T-helper 2 cell treated with Interferon-gamma antibody and Interleukin-4, amounts not matched to agents 5 μg/mL and 100 μg/mL, for 36 hours (primary cell): ENCODE measurements at regions not wholly inside any gene's neighbourhood (a gene's known extent, or its start where the extent isn't known, plus 50 kb on each side); places are given as distances from the start of the nearest gene placed in this dataset.
"Not testable (repeated sequence)": the region's sequence is repeated elsewhere in the genome, so short reads cannot be mapped to it uniquely, and the experiment has no call there.

ENCODE experiments used
- DNase-seq: peaks from one replicate; pipeline ENCODE4 v3.0.0; 2021; ENCODE audit warnings: low spot score
- H3K27ac Mint-ChIP-seq: one replicate; pipeline ENCODE4 v1.8.0; 2021; ENCODE audit warnings: mild to moderate bottlenecking, mixed read lengths
- H3K27me3 Mint-ChIP-seq: one replicate; pipeline ENCODE4 v1.8.0; 2021; ENCODE audit warnings: low read depth, mixed read lengths
- H3K36me3 Mint-ChIP-seq: one replicate; pipeline ENCODE4 v1.8.0; 2021; ENCODE audit warnings: low read depth, mixed read lengths
- H3K4me1 Mint-ChIP-seq: one replicate; pipeline ENCODE4 v1.8.0; 2021; ENCODE audit warnings: low read depth, mixed read lengths
- H3K4me3 Mint-ChIP-seq: one replicate; pipeline ENCODE4 v1.8.0; 2022; ENCODE audit warnings: mild to moderate bottlenecking, moderate library complexity, mixed read lengths
- H3K9me3 Mint-ChIP-seq: one replicate; pipeline ENCODE4 v1.8.0; 2021; ENCODE audit warnings: mixed read lengths

DNA sequence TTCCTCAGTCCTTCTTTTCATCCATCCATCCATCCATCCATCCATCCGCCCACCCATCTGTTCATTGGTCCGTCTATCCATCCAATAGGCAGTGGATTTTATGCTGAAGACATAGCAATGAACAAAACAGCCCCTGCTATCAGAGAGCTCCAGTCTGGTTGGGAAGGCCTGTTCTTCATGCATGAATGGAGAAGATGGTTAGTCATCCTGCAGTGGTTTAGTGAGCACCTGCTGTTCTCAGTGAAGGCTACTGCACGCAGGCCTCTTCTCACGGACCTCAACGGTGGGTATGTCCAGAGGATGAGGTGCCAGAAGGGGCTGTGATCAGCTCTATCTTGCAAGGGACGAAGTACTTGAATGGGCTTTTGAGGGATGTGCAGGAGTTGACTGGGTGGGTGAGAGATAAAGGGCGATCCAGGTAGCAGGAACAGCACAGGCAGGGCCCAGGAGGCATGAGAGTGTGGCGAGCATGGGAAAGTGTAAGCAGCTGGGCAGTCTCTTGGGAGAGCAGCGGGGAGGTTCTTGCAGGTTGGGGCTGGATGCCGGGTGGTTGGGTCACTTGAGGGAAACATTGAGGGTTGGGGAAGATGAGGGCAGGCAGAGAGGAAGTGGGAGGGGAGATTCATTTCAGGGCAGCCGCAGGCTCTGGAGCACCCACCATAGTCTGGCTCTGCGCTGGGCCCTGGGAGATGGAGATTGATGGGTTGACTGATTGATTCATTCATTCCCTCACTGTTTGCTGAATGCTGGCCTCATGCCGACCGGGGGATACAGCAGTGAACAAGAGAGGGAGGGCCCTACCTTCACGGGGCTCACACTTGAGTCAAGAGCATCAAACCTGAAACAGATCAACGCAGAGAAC lies 115.0 kb upstream of the CIBAR2 start:
- Mint-ChIP-seq H3K36me3 (no peaks in the 10 kb centered on the region), H3K4me1 (no peaks in the 10 kb centered on the region), H3K4me3 (no peak overlapping the region), H3K27ac (no peak overlapping the region), H3K9me3 (no peaks in the 10 kb centered on the region), H3K27me3 (no peaks in the 10 kb centered on the region)
- DNase-seq = no peak

GRCh38 chr16:85227946-85228862 lies 115.9 kb upstream of the CIBAR2 start:
- Mint-ChIP-seq H3K4me3 (no peak overlapping the region), H3K36me3 (no peaks in the 10 kb centered on the region), H3K27ac (no peak overlapping the region), H3K9me3 (no peaks in the 10 kb centered on the region), H3K4me1 (no peaks in the 10 kb centered on the region), H3K27me3 (peaks cover under 1% of the 10 kb centered on the region)
- DNase-seq = no peak

GRCh38 chr16:85228970-85229430 lies 116.7 kb upstream of the CIBAR2 start:
- Mint-ChIP-seq H3K27ac (no peak overlapping the region), H3K9me3 (no peaks in the 10 kb centered on the region), H3K36me3 (no peaks in the 10 kb centered on the region), H3K27me3 (peaks cover 5% of the 10 kb centered on the region), H3K4me1 (no peaks in the 10 kb centered on the region), H3K4me3 (no peak overlapping the region)
- no peak for DNase-seq

DNA sequence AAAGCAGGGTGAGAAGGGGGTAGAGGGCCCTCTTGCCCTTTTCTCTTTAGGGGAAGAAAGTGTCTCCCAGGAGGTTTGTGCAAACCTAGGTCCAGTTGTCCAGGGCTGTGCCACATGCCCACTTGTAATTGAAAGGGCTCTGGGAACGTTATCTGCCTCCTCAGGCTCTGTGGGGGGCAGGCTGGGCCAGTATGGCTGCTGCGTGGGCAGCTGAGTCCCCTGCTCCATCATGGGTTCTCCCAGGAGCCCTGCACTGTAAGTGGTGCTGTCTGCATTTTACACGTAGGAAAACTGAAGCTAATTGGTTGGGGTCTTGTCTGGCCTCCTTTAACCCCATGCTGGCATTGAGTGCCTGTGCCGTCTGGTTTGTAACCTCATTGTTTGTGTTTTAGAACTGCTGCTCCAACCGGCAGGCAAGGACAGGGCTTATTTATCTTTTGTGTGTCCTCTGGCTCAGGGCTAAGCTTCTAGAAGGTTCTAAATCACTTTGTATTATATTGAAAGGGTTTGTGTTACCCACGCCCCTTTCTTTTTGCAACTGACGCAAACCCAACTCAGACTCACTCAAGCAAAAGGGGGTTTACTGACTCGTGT lies 117.7 kb upstream of the CIBAR2 start:
- no peaks in the 10 kb centered on the region for H3K9me3 Mint-ChIP-seq
- H3K27me3 Mint-ChIP-seq = peaks cover 10% of the 10 kb centered on the region
- DNase-seq = no peak
- no peak overlapping the region for H3K27ac Mint-ChIP-seq
- H3K36me3 Mint-ChIP-seq = no peaks in the 10 kb centered on the region
- no peaks in the 10 kb centered on the region for H3K4me1 Mint-ChIP-seq
- H3K4me3 Mint-ChIP-seq = no peak overlapping the region

DNA sequence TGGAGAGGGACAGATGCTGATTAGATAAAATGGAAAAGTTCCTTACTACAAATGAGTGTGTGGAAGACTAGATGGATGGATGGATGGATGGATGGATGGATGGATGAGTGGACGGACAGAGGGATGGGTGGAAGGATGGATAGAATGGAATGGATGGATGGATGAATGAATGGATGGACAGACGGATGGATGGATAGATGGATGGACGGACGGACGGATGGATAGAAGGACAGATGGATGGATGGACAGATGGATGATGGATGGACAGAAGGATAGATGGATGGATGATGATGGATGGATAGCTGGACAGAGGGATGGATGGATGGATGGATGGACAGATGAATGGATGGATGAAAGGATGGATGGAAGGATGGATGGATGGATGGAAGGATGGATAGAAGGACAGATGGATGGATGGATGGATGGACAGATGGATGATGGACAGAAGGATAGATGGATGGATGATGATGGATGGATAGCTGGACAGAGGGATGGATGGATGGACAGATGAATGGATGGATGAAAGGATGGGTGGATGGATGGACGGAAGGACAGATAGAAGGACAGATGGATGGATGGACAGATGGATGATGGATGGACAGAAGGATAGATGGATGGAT lies 118.6 kb upstream of the CIBAR2 start:
- not testable (repeated sequence) for H3K4me3 Mint-ChIP-seq, H3K27me3 Mint-ChIP-seq, H3K36me3 Mint-ChIP-seq, H3K27ac Mint-ChIP-seq, DNase-seq, H3K4me1 Mint-ChIP-seq, H3K9me3 Mint-ChIP-seq

GRCh38 chr16:85231959-85232358 lies 119.7 kb upstream of the CIBAR2 start:
- peaks cover 17% of the 10 kb centered on the region for H3K27me3 Mint-ChIP-seq
- H3K9me3 Mint-ChIP-seq = no peaks in the 10 kb centered on the region
- DNase-seq = no peak
- H3K4me1 Mint-ChIP-seq = no peaks in the 10 kb centered on the region
- no peaks in the 10 kb centered on the region for H3K36me3 Mint-ChIP-seq
- no peak overlapping the region for H3K4me3 Mint-ChIP-seq
- H3K27ac Mint-ChIP-seq = no peak overlapping the region

GRCh38 chr16:85232369-85233142 lies 120.3 kb upstream of the CIBAR2 start:
- Mint-ChIP-seq H3K4me3 (no peak overlapping the region), H3K36me3 (no peaks in the 10 kb centered on the region), H3K27me3 (peaks cover 17% of the 10 kb centered on the region), H3K4me1 (no peaks in the 10 kb centered on the region), H3K27ac (no peak overlapping the region), H3K9me3 (no peaks in the 10 kb centered on the region)
- DNase-seq = no peak

DNA sequence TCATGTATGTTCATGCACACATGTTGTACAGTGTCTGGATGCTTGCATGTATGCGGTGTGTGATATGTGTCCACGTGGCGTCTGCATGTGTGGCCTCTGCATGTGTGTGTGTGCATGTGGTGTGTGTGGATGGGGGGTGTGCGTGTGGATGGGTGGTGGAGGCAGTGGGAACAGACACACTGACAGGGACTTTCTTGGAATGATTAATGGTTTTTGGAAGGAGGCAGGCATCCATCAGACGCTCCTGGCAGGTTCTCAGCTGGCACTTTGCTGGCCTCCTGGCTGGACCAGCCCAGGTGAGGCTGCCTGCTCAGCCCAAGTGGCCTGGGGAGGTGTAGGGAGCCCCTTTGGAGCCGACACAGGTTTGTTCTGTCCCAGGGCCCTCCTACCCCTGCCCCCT lies 121.2 kb upstream of the CIBAR2 start:
- no peaks in the 10 kb centered on the region for H3K36me3 Mint-ChIP-seq
- peaks cover 17% of the 10 kb centered on the region for H3K27me3 Mint-ChIP-seq
- no peak for DNase-seq
- H3K27ac Mint-ChIP-seq = no peak overlapping the region
- no peak overlapping the region for H3K4me3 Mint-ChIP-seq
- no peaks in the 10 kb centered on the region for H3K9me3 Mint-ChIP-seq
- no peaks in the 10 kb centered on the region for H3K4me1 Mint-ChIP-seq

DNA sequence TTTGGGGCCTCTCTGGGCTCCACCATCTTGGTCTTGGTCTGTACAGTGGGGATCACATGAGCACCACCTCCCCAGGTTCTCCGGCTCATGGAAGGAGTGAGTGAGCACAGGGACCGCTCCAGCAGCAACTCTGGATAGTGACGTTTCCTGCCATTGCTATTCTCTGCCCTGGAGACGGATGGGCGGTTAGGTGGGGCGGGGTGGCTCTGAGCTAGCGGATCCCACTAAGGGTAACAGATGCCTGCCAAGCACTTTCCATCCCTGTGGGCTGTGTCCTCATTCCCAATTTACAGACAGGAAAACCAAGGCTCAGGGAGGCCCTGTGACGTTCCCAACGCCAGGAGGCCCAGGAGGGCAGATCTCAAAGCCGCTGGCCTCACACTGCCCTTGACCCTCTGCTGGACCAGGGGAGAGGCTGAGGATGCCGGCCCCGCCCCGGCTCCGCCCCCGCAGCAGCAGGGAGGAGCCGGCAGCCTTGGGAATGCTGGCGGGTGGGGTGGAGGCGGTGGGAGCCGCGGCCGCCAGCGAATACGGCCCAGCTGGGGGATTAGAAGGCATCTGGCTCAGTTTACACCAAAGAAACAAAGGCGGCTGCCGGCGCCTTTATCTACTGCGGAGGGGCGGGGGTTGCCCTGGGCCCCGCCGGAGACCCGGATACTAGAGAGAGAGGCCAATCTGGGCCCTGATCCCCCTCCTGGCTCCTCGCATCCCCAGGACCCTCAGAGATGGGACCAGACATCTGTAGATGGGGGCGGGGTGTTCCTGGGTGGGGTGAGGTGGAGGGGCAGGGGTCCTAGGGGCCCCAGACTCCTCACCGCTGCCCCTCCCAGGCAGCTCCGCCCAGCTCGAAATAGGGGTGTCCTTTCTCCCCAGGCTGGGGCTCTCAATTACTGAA lies 122.3 kb upstream of the CIBAR2 start:
- Mint-ChIP-seq H3K4me3 (no peak overlapping the region), H3K27me3 (peaks cover 17% of the 10 kb centered on the region), H3K4me1 (no peaks in the 10 kb centered on the region), H3K36me3 (no peaks in the 10 kb centered on the region), H3K9me3 (no peaks in the 10 kb centered on the region), H3K27ac (no peak overlapping the region)
- DNase-seq = no peak

DNA sequence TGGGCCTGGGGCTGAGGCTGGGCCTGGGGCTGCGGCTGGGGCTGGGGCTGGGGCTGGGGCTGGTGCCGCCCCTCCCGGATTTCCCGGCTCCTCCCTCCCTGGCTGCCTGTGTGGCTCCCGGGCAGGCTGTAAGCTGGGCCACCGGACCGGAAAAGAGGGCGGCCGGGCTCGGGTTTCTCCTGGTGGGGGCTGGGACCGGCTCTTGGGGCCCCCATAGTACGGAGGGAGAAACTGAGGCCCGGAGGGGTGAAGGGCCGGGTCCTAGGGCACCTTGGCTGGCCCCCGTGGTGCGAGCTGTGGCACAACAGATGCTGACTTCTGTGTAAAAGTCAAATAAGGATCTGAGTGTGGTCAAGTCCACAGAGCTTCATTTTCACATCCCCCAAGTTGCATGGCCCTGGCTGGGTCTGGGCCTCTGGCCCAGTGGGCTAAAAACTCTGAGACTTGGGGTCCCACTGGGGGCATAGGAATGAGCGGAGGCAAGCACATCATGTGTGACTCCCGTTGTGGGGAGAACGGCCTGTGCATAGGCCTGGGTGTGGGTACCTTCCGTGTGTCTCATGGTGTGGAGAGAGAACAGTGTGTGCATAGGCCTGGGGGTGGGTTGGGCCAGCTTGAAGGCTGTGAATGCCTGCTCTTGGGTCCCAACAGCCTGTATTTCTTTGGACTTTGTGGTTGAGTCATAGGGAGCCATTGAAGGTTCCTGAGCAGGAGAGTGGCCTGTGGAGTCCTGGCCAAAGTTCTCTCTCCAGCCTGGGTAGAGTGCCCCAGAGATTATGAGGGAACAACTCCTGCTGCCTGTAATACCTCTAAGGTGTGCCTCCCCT lies 123.9 kb upstream of the CIBAR2 start:
- Mint-ChIP-seq H3K9me3 (no peaks in the 10 kb centered on the region), H3K36me3 (no peaks in the 10 kb centered on the region), H3K27ac (no peak overlapping the region), H3K4me3 (no peak overlapping the region), H3K4me1 (no peaks in the 10 kb centered on the region), H3K27me3 (peaks cover 17% of the 10 kb centered on the region)
- no peak for DNase-seq

- no peaks in the 10 kb centered on the region for H3K36me3 Mint-ChIP-seq
- no peak overlapping the region for H3K4me3 Mint-ChIP-seq
- H3K27ac Mint-ChIP-seq = no peak overlapping the region
- DNase-seq = no peak
- H3K27me3 Mint-ChIP-seq = peaks cover 17% of the 10 kb centered on the region
- H3K9me3 Mint-ChIP-seq = no peaks in the 10 kb centered on the region
- no peaks in the 10 kb centered on the region for H3K4me1 Mint-ChIP-seq
Measured at GRCh38 chr16:85236818-85237150, 124.5 kb upstream of the CIBAR2 start.

DNA sequence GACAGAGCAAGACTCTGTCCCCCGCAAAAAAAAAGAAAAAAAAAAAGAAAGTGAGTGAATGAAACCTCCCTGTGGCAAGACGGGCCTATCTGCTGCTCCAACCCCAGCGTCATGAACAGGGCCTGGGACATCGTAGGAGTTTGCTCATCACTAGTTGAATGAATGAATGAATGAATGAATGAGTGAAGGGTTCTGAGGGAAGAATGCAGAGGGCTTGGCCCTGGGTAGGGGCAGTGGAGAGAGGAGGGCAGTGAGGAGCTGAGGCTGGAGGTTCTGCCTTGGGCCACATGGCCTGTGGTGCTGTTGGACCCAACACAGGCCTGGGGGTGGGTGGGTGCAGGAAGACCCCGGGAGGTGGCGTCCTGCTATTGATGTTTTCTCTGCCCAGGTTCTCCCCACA lies 125.5 kb upstream of the CIBAR2 start:
- Mint-ChIP-seq H3K9me3 (no peaks in the 10 kb centered on the region), H3K27me3 (peaks cover 17% of the 10 kb centered on the region), H3K4me3 (no peak overlapping the region), H3K27ac (no peak overlapping the region), H3K36me3 (no peaks in the 10 kb centered on the region), H3K4me1 (no peaks in the 10 kb centered on the region)
- DNase-seq = no peak
